ENCODE measurements at regions not wholly inside any gene's neighbourhood (a gene's known extent, or its start where the extent isn't known, plus 50 kb on each side); places are given as distances from the start of the nearest gene placed in this dataset.

GRCh38 chr6:156056085-156056484 lies 600.4 kb upstream of the NOX3 start:
- H3K36me3 ChIP-seq (ENCODE audit: control insufficient read depth, insufficient read depth, low read length): no peaks in the 10 kb centered on the region
- H3K4me3 ChIP-seq (ENCODE audit: low read depth, low read length): no peak overlapping the region
- no peaks in the 10 kb centered on the region for H3K27me3 ChIP-seq (ENCODE audit: control insufficient read depth, insufficient read depth, low read length)
- DNase-seq (ENCODE audit: low read depth): no peak
- POLR2A ChIA-PET: no interaction called here
- CTCF ChIA-PET: no interaction called here
- TF ChIP-seq, protein P1, sequence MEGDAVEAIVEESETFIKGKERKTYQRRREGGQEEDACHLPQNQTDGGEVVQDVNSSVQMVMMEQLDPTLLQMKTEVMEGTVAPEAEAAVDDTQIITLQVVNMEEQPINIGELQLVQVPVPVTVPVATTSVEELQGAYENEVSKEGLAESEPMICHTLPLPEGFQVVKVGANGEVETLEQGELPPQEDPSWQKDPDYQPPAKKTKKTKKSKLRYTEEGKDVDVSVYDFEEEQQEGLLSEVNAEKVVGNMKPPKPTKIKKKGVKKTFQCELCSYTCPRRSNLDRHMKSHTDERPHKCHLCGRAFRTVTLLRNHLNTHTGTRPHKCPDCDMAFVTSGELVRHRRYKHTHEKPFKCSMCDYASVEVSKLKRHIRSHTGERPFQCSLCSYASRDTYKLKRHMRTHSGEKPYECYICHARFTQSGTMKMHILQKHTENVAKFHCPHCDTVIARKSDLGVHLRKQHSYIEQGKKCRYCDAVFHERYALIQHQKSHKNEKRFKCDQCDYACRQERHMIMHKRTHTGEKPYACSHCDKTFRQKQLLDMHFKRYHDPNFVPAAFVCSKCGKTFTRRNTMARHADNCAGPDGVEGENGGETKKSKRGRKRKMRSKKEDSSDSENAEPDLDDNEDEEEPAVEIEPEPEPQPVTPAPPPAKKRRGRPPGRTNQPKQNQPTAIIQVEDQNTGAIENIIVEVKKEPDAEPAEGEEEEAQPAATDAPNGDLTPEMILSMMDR (IDR thresholded peaks at IDR 0.05; ENCODE audit: insufficient read depth, low read depth, low read length): no peak

- Histone ChIP-seq H3K36me3 (ENCODE audit: control insufficient read depth, insufficient read depth, low read length) (no peaks in the 10 kb centered on the region), H3K4me3 (ENCODE audit: low read depth, low read length) (no peak overlapping the region), H3K27me3 (ENCODE audit: control insufficient read depth, insufficient read depth, low read length) (no peaks in the 10 kb centered on the region)
- DNase-seq (ENCODE audit: low read depth): no peak
- POLR2A ChIA-PET: no interaction called here
- CTCF ChIA-PET: no interaction called here
- TF ChIP-seq, protein P1 (IDR thresholded peaks at IDR 0.05; ENCODE audit: insufficient read depth, low read depth, low read length): no peak
Measured at GRCh38 chr6:156053626-156054025, 598.0 kb upstream of the NOX3 start.

GRCh38 chr6:156046841-156047449 lies 591.3 kb upstream of the NOX3 start:
- no peak overlapping the region for H3K4me3 ChIP-seq (ENCODE audit: low read depth, low read length)
- ChIA-PET CTCF (no interaction called here), POLR2A (no interaction called here)
- TF ChIP-seq, protein P1 (IDR thresholded peaks at IDR 0.05; ENCODE audit: insufficient read depth, low read depth, low read length): no peak
- H3K27me3 ChIP-seq (ENCODE audit: control insufficient read depth, insufficient read depth, low read length): no peaks in the 10 kb centered on the region
- no peak for DNase-seq (ENCODE audit: low read depth)
- no peaks in the 10 kb centered on the region for H3K36me3 ChIP-seq (ENCODE audit: control insufficient read depth, insufficient read depth, low read length)

GRCh38 chr6:156046268-156046665 lies 590.6 kb upstream of the NOX3 start:
- DNase-seq (ENCODE audit: low read depth): no peak
- Histone ChIP-seq H3K27me3 (ENCODE audit: control insufficient read depth, insufficient read depth, low read length) (no peaks in the 10 kb centered on the region), H3K36me3 (ENCODE audit: control insufficient read depth, insufficient read depth, low read length) (no peaks in the 10 kb centered on the region), H3K4me3 (ENCODE audit: low read depth, low read length) (no peak overlapping the region)
- ChIA-PET CTCF (no interaction called here), POLR2A (no interaction called here)
- TF ChIP-seq, protein P1 (IDR thresholded peaks at IDR 0.05; ENCODE audit: insufficient read depth, low read depth, low read length): no peak

DNA sequence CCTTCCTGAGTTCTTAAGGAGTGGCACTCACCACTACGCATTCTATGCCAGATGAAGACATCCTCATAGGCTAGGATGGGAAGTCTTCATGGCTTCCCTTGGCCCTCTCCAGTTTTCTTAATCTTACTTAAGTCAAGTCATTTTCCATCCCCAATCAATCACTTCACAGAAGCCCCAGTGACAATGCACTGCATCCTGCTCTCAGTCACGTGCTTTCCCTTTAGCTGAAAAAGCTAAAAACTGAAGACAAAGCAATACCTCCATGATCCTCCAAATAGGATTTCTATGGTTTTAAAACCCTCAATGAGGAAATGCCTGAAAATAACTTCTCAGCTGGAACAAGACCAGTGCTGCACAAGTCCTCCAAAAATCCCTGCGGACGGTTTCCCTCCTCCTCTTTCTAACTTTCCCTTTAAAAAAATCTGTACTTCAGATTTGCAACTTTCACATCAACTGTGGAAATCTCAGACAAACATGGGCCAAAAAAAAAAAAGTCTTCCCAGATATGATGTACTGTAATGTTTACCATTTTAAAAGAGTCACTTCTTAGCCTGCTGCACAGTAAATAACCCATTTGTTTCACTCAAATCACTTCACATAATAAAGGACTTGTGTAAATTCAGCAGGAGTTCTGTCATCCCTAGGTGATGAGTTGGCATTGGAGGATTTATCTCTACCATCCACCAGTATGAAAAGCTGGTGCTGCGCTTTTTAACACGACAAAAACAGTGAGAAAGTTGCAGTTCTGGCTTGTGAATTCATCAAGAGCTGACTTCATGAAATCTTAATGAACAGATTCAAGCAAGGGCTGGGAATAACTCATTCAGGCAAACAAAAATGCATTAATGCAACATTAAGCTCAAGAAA lies 590.0 kb upstream of the NOX3 start:
- ChIA-PET POLR2A (no interaction called here), CTCF (no interaction called here)
- DNase-seq (ENCODE audit: low read depth): no peak
- Histone ChIP-seq H3K27me3 (ENCODE audit: control insufficient read depth, insufficient read depth, low read length) (no peaks in the 10 kb centered on the region), H3K36me3 (ENCODE audit: control insufficient read depth, insufficient read depth, low read length) (no peaks in the 10 kb centered on the region), H3K4me3 (ENCODE audit: low read depth, low read length) (no peak overlapping the region)
- TF ChIP-seq, protein P1 (IDR thresholded peaks at IDR 0.05; ENCODE audit: insufficient read depth, low read depth, low read length): no peak
